C4-2B (cell line): ENCODE measurements at regions not wholly inside any gene's neighbourhood (a gene's known extent, or its start where the extent isn't known, plus 50 kb on each side); places are given as distances from the start of the nearest gene placed in this dataset.

Experiments
- CTCF ChIP-seq: fragments of 450-650 bp; conservative IDR thresholded peaks from 2 replicates; pipeline ENCODE4 v1.5.1; 2017; ENCODE audit warnings: mild to moderate bottlenecking
- ZFX ChIP-seq: fragments of 450-650 bp; IDR thresholded peaks from 2 replicates; pipeline ENCODE4 v1.6.1; 2017

- no peak for TF ChIP-seq CTCF
- no peak for TF ChIP-seq ZFX
Observed at GRCh38 chr17:52465407-52465806, 306.9 kb upstream of the CA10 start.
